ENCODE measurements at regions not wholly inside any gene's neighbourhood (a gene's known extent, or its start where the extent isn't known, plus 50 kb on each side); places are given as distances from the start of the nearest gene placed in this dataset.

GRCh38 chr6:63371104-63371715 lies 51.4 kb upstream of the LGSN start:
- DNase-seq (no peak), ATAC-seq (no peak)
- Mint-ChIP-seq H3K9me3 (ENCODE audit: low read depth) (no peaks in the 10 kb centered on the region), H3K4me1 (no peaks in the 10 kb centered on the region), H3K27ac (no peak overlapping the region), H3K27me3 (peaks cover 6% of the 10 kb centered on the region), H3K36me3 (no peaks in the 10 kb centered on the region), H3K4me3 (no peak overlapping the region)
- CTCF ChIA-PET, result no interaction called here

- Mint-ChIP-seq H3K9me3 (ENCODE audit: low read depth) (no peaks in the 10 kb centered on the region), H3K36me3 (no peaks in the 10 kb centered on the region), H3K4me3 (no peak overlapping the region), H3K27ac (no peak overlapping the region), H3K27me3 (peaks cover 6% of the 10 kb centered on the region), H3K4me1 (no peaks in the 10 kb centered on the region)
- CTCF ChIA-PET, result no interaction called here
- ATAC-seq (no peak), DNase-seq (no peak)
Observed at GRCh38 chr6:63372951-63373533, 53.3 kb upstream of the LGSN start.

GRCh38 chr6:63389191-63389844 lies 69.5 kb upstream of the LGSN start:
- ATAC-seq (no peak), DNase-seq (no peak)
- Mint-ChIP-seq H3K4me1 (no peaks in the 10 kb centered on the region), H3K36me3 (no peaks in the 10 kb centered on the region), H3K4me3 (no peak overlapping the region), H3K27ac (no peak overlapping the region), H3K9me3 (ENCODE audit: low read depth) (no peaks in the 10 kb centered on the region), H3K27me3 (no peaks in the 10 kb centered on the region)
- CTCF ChIA-PET, result no interaction called here

- no peaks in the 10 kb centered on the region for H3K9me3 Mint-ChIP-seq (ENCODE audit: low read depth)
- H3K27ac Mint-ChIP-seq, result no peak overlapping the region
- no peaks in the 10 kb centered on the region for H3K27me3 Mint-ChIP-seq
- CTCF ChIA-PET, result no interaction called here
- DNase-seq (no peak), ATAC-seq (no peak)
- no peaks in the 10 kb centered on the region for H3K4me1 Mint-ChIP-seq
- no peaks in the 10 kb centered on the region for H3K36me3 Mint-ChIP-seq
- H3K4me3 Mint-ChIP-seq, result no peak overlapping the region
Observed at GRCh38 chr6:63391203-63391970, 71.6 kb upstream of the LGSN start.

- CTCF ChIA-PET, result no interaction called here
- H3K36me3 Mint-ChIP-seq, result no peaks in the 10 kb centered on the region
- H3K4me1 Mint-ChIP-seq, result no peaks in the 10 kb centered on the region
- H3K9me3 Mint-ChIP-seq (ENCODE audit: low read depth), result no peaks in the 10 kb centered on the region
- H3K27ac Mint-ChIP-seq, result no peak overlapping the region
- ATAC-seq, result no peak
- DNase-seq, result no peak
- H3K27me3 Mint-ChIP-seq, result no peaks in the 10 kb centered on the region
- no peak overlapping the region for H3K4me3 Mint-ChIP-seq
Observed at GRCh38 chr6:63392092-63392724, 72.4 kb upstream of the LGSN start.

- DNase-seq (no peak), ATAC-seq (no peak)
- Mint-ChIP-seq H3K36me3 (no peaks in the 10 kb centered on the region), H3K27ac (no peak overlapping the region), H3K27me3 (no peaks in the 10 kb centered on the region), H3K4me1 (no peaks in the 10 kb centered on the region), H3K4me3 (no peak overlapping the region), H3K9me3 (ENCODE audit: low read depth) (no peaks in the 10 kb centered on the region)
- CTCF ChIA-PET, result no interaction called here
Observed at GRCh38 chr6:63394656-63395308, 75.0 kb upstream of the LGSN start.

GRCh38 chr6:63395381-63395780 lies 75.6 kb upstream of the LGSN start:
- CTCF ChIA-PET, result no interaction called here
- no peak for DNase-seq
- no peak for ATAC-seq
- Mint-ChIP-seq H3K27ac (no peak overlapping the region), H3K36me3 (no peaks in the 10 kb centered on the region), H3K4me1 (no peaks in the 10 kb centered on the region), H3K27me3 (no peaks in the 10 kb centered on the region), H3K9me3 (ENCODE audit: low read depth) (no peaks in the 10 kb centered on the region), H3K4me3 (no peak overlapping the region)

- H3K27ac Mint-ChIP-seq, result no peak overlapping the region
- no peak for ATAC-seq
- H3K36me3 Mint-ChIP-seq, result no peaks in the 10 kb centered on the region
- H3K9me3 Mint-ChIP-seq (ENCODE audit: low read depth), result no peaks in the 10 kb centered on the region
- H3K4me3 Mint-ChIP-seq, result no peak overlapping the region
- H3K27me3 Mint-ChIP-seq, result no peaks in the 10 kb centered on the region
- no peaks in the 10 kb centered on the region for H3K4me1 Mint-ChIP-seq
- CTCF ChIA-PET, result no interaction called here
- no peak for DNase-seq
Observed at GRCh38 chr6:63403725-63404124, 83.9 kb upstream of the LGSN start.

- Mint-ChIP-seq H3K27ac (no peak overlapping the region), H3K36me3 (no peaks in the 10 kb centered on the region), H3K4me1 (no peaks in the 10 kb centered on the region), H3K9me3 (ENCODE audit: low read depth) (no peaks in the 10 kb centered on the region), H3K27me3 (peaks cover 3% of the 10 kb centered on the region), H3K4me3 (no peak overlapping the region)
- DNase-seq, result no peak
- CTCF ChIA-PET, result no interaction called here
- no peak for ATAC-seq
Observed at GRCh38 chr6:63410435-63411426, 90.9 kb upstream of the LGSN start.

- ATAC-seq (no peak), DNase-seq (no peak)
- no peaks in the 10 kb centered on the region for H3K9me3 Mint-ChIP-seq (ENCODE audit: low read depth)
- peaks cover 3% of the 10 kb centered on the region for H3K27me3 Mint-ChIP-seq
- H3K27ac Mint-ChIP-seq, result no peak overlapping the region
- no peak overlapping the region for H3K4me3 Mint-ChIP-seq
- no peaks in the 10 kb centered on the region for H3K36me3 Mint-ChIP-seq
- CTCF ChIA-PET, result no interaction called here
- H3K4me1 Mint-ChIP-seq, result no peaks in the 10 kb centered on the region
Observed at GRCh38 chr6:63415286-63415685, 95.5 kb upstream of the LGSN start.

- no peak overlapping the region for H3K4me3 Mint-ChIP-seq
- H3K9me3 Mint-ChIP-seq (ENCODE audit: low read depth), result no peaks in the 10 kb centered on the region
- ATAC-seq, result no peak
- no peaks in the 10 kb centered on the region for H3K4me1 Mint-ChIP-seq
- CTCF ChIA-PET, result no interaction called here
- no peak for DNase-seq
- H3K27me3 Mint-ChIP-seq, result no peaks in the 10 kb centered on the region
- no peaks in the 10 kb centered on the region for H3K36me3 Mint-ChIP-seq
- no peak overlapping the region for H3K27ac Mint-ChIP-seq
Observed at GRCh38 chr6:63418741-63419140, 99.0 kb upstream of the LGSN start.

GRCh38 chr6:63424636-63425035 lies 104.9 kb upstream of the LGSN start:
- H3K27ac Mint-ChIP-seq, result no peak overlapping the region
- H3K4me1 Mint-ChIP-seq, result no peaks in the 10 kb centered on the region
- CTCF ChIA-PET, result no interaction called here
- ATAC-seq (no peak), DNase-seq (no peak)
- no peaks in the 10 kb centered on the region for H3K27me3 Mint-ChIP-seq
- no peaks in the 10 kb centered on the region for H3K36me3 Mint-ChIP-seq
- no peak overlapping the region for H3K4me3 Mint-ChIP-seq
- no peaks in the 10 kb centered on the region for H3K9me3 Mint-ChIP-seq (ENCODE audit: low read depth)

Measured in activated CD8-positive, alpha-beta memory T cell treated with anti-CD3 and anti-CD28 coated beads, Interleukin-2, amount 10 ng/mL, durations not matched to agents 7 days and 5 days (primary cell).